HG02938 (cell line): ENCODE measurements at regions not wholly inside any gene's neighbourhood (a gene's known extent, or its start where the extent isn't known, plus 50 kb on each side); places are given as distances from the start of the nearest gene placed in this dataset.

Experiments used
- ATAC-seq: cut with Tn5 transposase; IDR thresholded peaks from one replicate; pipeline ENCODE4 v1.9.1; 2021; ENCODE audit warnings: mild to moderate bottlenecking, moderate library complexity; ENCODE audit not compliant: unreplicated experiment

GRCh38 chr5:96140496-96140895 is 178.8 kb upstream of the ELL2 start:
- no peak for ATAC-seq

DNA sequence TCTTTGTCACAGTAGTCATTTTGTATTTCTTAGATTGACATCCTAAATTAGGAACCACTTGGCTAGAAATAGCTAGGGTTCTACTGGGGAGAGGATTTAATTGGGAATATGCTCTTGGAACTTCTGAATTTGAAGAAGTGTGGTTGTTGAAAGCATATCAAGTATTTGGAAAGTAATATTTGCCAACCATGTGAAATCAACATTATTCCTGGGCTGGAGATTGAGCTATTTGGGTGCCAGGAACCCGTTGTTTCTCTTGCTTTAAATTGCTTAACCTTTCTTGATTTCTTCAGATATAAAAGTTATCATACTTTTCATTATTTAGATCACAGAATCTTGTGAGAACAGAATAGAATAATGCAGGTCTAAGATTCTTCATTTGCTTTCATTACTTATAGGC is 178.4 kb upstream of the ELL2 start:
- ATAC-seq = no peak

DNA sequence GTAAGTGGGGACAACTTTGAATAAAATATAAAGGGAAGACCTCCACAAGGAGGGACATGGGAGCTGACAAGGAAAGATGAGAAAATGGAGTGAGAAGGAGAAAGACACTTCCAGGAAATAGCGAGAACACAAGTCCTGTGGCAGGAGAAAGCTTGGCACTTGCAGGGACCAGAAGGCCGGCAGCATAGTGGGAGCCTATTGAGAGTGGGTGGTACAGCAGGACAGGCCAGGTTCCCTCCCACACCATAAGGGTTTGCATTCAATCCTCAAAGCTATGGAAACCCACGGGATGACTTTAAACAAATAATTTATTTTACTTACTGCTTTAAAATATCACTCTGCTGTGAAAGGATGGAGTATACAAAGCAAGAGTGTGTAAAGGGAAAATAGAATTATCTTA is 173.2 kb upstream of the ELL2 start:
- no peak for ATAC-seq

DNA sequence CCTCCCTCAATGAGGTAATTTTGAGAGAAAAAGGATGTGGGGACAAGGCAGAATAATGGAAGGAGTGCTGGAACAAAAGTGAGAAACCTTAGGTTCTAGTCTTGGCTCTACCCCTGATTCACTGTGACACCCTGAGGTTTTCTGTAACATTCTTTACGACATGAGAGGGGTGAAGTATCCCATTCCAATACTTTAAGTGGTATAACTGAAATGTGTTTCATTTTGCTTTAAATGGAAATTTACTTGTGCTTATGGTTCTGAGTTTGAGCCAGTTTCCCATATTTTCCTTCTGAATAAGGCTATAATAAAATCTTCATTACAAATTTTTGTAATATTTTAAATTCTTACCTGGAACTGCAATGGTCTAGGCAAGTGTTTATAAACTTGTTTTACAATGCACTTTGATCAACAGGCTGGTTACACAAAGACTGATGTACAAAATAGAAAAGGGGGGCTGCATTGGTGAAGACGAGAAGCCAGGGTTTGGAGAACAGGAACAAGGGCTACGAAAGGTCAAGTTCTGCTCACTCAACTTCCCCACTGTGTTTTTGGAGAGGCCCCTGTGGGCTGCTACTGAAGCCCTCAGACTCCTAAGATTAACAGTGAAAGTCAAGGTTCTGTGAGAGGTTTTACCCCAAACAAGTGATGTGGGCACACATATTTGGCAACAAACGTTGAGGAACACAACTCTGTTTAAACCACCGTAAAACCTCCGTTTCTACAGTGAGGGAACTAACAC is 171.9 kb upstream of the ELL2 start:
- no peak for ATAC-seq

- ATAC-seq = no peak
Measured at GRCh38 chr5:96129276-96129675, 167.6 kb upstream of the ELL2 start.

- no peak for ATAC-seq
Measured at GRCh38 chr5:96128204-96128864, 166.7 kb upstream of the ELL2 start.

- ATAC-seq = no peak
Measured at GRCh38 chr5:96127538-96127937, 165.9 kb upstream of the ELL2 start.

GRCh38 chr5:96125231-96125891 is 163.7 kb upstream of the ELL2 start:
- ATAC-seq = no peak

DNA sequence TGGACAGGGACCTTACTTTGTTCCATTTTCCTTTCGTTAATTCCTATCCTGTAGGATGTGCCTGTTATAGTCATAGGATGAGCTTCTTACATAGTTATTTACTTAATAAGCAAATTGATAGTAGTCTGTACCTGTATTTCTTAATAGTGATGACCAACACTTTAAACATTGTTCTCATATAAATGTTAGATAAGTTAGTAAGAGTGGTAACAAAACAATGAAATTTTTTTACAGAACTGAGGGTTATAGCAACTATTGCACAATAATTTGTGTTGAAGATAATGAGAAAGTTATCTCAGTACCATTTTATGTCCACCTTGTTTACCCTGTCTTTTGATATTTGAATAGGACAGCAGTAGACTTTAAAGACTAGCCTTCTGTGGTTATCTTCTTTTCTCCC is 162.9 kb upstream of the ELL2 start:
- ATAC-seq = no peak

- ATAC-seq = no peak
Measured at GRCh38 chr5:96123418-96123817, 161.8 kb upstream of the ELL2 start.

DNA sequence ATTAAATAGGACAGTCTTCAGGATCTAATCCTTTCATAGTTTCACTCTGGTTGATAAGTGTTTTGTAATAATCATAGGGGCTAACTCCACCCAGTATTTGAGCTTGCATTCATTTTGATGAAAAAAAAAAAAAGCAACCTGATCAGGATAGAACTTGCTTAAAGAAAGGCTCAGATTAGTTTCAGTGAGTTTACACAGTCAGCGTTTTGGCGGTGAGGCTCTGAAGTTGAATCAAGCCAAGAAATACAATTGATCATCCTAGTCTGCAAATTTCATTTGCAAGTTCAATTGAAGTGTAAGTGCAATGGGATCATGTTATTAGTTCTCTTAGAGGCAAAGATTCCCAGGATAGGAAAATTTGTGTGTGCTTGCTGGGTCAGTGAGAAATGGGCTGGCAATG is 159.7 kb upstream of the ELL2 start:
- ATAC-seq = no peak

DNA sequence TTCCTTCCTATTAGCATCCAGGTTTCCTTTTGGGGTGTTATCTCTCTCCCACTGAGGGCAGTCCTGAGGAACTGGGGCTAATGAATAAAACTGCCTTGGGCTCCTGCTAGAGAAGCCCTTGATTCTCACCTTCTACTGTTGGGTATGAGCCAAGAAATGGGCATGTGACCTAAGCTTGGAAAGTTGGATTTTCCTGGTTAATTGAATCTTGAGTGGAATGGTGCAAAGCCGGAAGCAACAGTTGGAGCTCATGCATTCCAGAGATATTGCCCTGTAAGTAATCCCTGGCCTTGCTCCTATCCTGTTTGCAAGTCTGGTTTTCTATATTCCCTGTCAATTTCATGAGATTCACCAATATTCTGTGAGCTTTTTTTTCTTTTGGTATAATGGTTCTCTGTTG is 158.5 kb upstream of the ELL2 start:
- ATAC-seq = no peak

- no peak for ATAC-seq
Measured at GRCh38 chr5:96117771-96118651, 156.4 kb upstream of the ELL2 start.

DNA sequence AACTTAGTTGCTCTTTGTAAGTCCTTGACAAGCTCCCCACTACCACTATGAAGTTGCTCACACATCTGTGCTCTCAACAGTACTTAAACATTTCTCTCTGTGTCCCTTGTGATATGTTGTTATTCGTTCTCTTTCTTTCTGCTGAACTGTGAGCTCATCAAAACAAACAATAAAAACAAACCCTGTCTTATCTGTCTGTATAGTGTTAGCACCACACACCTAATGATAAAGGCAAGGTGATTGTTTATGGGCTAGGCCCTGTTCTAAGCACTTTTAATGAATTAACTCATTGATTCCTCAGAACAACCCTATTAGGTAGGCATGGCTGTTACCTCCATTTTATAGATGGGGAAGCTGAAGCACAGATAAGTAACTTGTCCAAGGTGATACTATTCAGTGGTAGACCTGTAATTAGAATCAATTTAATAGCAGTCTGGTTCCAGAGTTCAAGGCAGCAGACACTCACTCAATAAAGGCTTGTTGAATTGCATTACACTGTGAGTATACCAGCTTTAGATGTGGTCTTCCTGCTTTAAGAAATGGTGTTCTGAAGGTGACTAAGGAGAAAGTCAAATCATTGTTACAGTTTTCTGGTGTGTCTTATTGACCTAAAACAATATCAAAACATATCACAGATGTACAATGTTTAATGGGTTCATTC is 153.6 kb upstream of the ELL2 start:
- no peak for ATAC-seq

DNA sequence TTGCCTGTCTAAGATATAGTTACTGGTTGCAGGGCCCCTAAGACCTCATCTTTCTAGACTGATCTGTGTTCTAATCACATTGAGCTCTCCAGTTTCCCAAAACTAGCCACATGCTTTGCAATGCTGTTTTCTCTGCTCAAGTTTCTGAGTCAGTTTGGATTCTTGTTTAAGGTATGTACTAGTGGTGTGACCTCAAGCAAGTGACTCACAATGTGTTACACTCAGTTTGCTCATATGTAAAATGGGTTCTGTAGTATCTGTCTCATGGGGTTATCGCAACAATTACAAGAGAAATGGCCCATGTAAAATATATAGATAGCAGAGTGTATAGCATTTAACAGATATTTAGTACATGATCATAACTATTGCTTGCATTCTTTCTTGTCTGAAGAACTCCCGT is 153.1 kb upstream of the ELL2 start:
- ATAC-seq = no peak

DNA sequence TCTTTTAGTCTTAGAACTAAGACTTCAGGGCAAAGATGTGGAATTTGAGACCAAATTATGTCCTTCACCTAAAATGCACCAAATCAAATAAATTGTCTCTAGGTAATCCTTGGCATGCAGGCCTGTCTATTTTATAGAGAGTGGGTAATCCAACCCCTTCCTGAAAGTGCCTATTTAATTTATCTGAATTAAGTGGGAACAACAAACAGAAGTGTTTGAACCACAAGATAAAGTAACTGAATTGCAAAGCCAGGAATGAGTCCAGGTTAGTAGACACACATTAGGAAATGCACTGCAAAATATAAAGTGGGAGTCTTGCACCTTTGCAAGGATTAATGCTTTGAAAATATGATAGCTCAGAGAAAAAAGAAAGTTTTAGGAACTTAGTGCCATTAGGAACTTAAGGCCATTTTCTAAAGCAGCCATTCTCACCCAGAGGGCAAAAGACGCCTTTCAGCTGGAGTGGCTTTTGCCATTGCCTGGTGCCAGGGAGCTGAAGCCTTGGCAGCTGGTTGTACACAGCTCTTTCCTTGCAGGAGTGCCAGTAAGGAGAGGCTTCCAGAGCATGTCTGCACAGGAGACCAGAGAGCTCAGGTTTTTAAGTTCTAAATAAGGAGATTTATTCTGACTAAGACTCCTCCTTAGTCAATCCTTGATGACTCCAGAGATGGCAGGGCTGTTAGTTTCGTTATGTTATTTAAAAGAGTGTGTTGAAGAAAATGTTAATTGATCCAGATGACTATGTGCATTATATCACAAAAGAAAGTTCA is 151.7 kb upstream of the ELL2 start:
- no peak for ATAC-seq

DNA sequence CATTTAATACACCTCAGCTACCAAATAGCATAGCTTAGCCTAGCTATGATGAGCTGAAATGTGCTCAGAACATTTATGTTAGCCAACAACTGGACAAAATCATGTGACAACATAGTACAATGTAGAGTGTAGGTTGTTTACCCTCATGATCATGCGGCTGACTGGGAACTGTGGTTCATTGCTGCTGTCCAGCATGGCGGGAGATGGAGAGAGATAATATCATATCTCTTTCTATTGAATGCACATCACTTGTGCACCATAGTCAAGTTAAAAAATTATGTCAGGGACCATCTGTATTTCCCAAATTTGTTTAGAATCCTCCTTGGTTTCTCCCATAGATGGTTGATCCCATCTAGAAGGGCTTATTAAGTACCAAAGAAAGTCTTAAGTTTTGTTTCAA is 151.1 kb upstream of the ELL2 start:
- no peak for ATAC-seq

DNA sequence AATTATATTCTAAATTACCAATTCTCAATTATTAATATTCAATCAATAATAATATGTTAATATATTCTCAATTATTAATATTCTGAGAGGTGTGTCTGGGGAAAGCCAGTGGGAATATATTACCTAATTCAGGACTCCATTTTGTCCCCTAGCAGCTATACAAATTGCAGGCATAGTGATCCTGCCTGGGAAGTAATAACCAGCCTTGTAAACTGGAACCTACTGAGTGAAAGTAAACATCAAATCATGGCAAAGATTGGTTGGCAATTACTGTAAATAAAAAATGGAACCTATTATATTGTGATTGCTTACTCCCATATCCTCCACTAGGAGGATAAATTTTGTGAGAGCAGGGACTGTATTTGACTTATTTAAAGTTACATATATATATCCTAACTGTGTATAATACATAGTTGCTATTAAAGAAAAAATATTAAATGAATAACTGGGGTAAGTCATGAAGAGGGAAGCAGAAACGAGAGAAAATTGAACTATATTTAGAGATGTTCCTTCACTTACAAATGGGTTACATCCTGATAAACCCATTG is 150.5 kb upstream of the ELL2 start:
- no peak for ATAC-seq

- no peak for ATAC-seq
Measured at GRCh38 chr5:96111080-96111756, 149.6 kb upstream of the ELL2 start.
